Left lung (tissue), 4 donors: ENCODE measurements at regions not wholly inside any gene's neighbourhood (a gene's known extent, or its start where the extent isn't known, plus 50 kb on each side); places are given as distances from the start of the nearest gene placed in this dataset.

Experiments used
- ATAC-seq: fragments of 200-7000 bp; cut with Tn5 transposase; one replicate; pipeline ENCODE4 v1.9.1; 2020; ENCODE audit warnings: moderate library complexity
- DNase-seq, 4 donors: peaks; one replicate each; pipeline ENCODE4 v3.0.0-alpha.2; 2013 to 2020
- H3K27ac ChIP-seq, 2 donors: fragments of 200-600 bp; sonication (generic) in 1 of 2; one replicate each; pipeline versions ENCODE4 v1.5.0 to v1.8.0; 2020 to 2021
- H3K27me3 ChIP-seq, 2 donors: fragments of 200-600 bp; sonication (generic) in 1 of 2; one replicate each; pipeline versions ENCODE4 v1.5.0 to v1.8.0; 2020 to 2021
- H3K36me3 ChIP-seq, 2 donors: fragments of 200-600 bp; sonication (generic) in 1 of 2; one replicate each; pipeline versions ENCODE4 v1.5.0 to v1.8.0; 2020 to 2021
- H3K4me1 ChIP-seq, 2 donors: fragments of 200-600 bp; one replicate each; pipeline ENCODE4 v1.8.0; 2021
- H3K4me3 ChIP-seq, 2 donors: fragments of 200-600 bp; sonication (generic) in 1 of 2; one replicate each; pipeline versions ENCODE4 v1.5.0 to v1.8.0; 2020 to 2021; ENCODE audit warnings: mild to moderate bottlenecking in 1 of 2
- H3K9me3 ChIP-seq, 2 donors: fragments of 200-600 bp; sonication (generic) in 1 of 2; one replicate each; pipeline versions ENCODE4 v1.5.0 to v1.8.0; 2020 to 2021
- intact Hi-C, 2 donors: fragments of 100-400 bp; cut with DNase I; formaldehyde crosslinking; loops; one replicate each; pipeline versions ENCODE4 v1.11.2 to v1.14.2; 2022
- TF ChIP-seq, protein P1 (sequence below), 2 donors: fragments of 200-600 bp; sonication (generic) in 1 of 2; IDR thresholded peaks; one replicate each; pipeline versions ENCODE4 v1.5.0 to v1.8.0; 2021; ENCODE audit warnings: antibody characterized with exemption in 2 of 2
- donor health status: DM: no; HTN: yes; CAD: no.
- donor health status: DM: no; HTN: no; CAD: no.

DNA sequence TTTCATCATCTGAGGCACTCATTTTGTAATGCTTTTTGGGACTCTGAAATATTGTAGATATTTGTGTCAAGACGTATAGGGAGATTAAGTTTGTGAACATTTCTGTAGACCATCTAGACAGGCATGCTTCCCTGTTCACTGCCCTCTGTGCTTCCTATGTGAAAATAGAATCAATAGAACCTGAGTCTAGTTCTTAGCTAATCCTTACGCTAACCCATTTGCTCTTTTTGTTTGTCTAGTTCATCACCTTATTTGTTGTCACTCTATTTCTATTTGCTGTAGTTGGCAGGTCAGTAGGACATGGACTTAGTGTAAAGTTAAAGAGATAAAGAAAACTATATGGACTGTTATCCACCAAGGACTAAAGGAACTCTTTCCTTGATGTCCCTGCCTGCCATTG, 1755.2 kb downstream of the C4orf33 start:
- no peak for DNase-seq
- Histone ChIP-seq H3K4me3 (no peak overlapping the region), H3K4me1 (no peaks in the 10 kb centered on the region), H3K9me3 (peaks cover 0 to 4% of the 10 kb centered on the region in 2 donors), H3K27me3 (no peaks in the 10 kb centered on the region), H3K36me3 (no peaks in the 10 kb centered on the region), H3K27ac (no peak overlapping the region)
- intact Hi-C loops = no loop called here
- ATAC-seq = no peak
- TF ChIP-seq, protein P1, sequence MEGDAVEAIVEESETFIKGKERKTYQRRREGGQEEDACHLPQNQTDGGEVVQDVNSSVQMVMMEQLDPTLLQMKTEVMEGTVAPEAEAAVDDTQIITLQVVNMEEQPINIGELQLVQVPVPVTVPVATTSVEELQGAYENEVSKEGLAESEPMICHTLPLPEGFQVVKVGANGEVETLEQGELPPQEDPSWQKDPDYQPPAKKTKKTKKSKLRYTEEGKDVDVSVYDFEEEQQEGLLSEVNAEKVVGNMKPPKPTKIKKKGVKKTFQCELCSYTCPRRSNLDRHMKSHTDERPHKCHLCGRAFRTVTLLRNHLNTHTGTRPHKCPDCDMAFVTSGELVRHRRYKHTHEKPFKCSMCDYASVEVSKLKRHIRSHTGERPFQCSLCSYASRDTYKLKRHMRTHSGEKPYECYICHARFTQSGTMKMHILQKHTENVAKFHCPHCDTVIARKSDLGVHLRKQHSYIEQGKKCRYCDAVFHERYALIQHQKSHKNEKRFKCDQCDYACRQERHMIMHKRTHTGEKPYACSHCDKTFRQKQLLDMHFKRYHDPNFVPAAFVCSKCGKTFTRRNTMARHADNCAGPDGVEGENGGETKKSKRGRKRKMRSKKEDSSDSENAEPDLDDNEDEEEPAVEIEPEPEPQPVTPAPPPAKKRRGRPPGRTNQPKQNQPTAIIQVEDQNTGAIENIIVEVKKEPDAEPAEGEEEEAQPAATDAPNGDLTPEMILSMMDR (IDR thresholded peaks at IDR 0.05) = no peak

DNA sequence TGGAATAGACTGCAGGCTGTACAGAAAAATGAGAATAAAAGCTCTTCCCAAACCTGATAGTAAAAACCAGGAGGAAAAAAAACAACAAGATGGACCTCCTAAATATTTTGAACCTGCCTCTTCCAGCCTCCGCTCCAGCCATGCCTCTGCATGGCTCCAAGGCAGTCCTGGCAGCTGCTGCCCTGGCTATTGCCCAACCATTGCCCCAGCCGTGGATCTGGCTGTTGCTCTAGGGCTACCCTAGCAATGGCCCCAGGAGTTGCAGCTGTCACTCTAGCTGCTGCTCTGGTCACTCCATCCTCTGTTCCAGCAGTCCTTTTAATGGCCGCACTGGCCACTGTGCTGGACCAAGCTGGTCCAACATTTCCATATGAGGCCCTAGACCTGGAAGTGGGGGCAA, 1756.0 kb downstream of the C4orf33 start:
- no peak for ATAC-seq
- Histone ChIP-seq H3K36me3 (no peaks in the 10 kb centered on the region), H3K27ac (no peak overlapping the region), H3K27me3 (no peaks in the 10 kb centered on the region), H3K4me1 (no peaks in the 10 kb centered on the region), H3K4me3 (no peak overlapping the region), H3K9me3 (peaks cover 0 to 4% of the 10 kb centered on the region in 2 donors)
- DNase-seq = peak in 1 of 4 donors; percentile 10
- intact Hi-C loops = no loop called here
- TF ChIP-seq, protein P1 (IDR thresholded peaks at IDR 0.05) = no peak

DNA sequence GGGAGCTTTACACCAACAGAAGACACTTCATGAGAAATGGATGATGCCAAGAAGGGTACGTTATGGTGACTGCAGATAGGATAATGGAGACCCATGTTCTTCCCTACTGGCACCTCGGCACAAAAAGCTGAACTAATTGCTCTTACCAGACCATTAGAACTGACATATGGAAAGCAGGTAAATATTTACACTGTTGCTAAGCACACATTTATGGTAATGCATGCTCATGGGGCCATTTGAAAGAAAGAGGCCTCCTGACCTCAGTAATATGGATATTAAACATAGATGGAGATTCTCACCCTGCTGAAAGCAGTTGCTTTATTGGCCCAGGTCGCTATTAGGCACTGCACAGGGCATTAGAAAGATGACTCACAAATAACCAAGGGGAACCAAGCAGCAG, 1759.6 kb downstream of the C4orf33 start:
- no peak overlapping the region for H3K4me3 ChIP-seq
- DNase-seq (no peak), ATAC-seq (no peak)
- no peak overlapping the region for H3K27ac ChIP-seq
- no peaks in the 10 kb centered on the region for H3K36me3 ChIP-seq
- TF ChIP-seq, protein P1 (IDR thresholded peaks at IDR 0.05) = no peak
- H3K9me3 ChIP-seq = peaks cover 0 to 4% of the 10 kb centered on the region in 2 donors
- H3K27me3 ChIP-seq = no peaks in the 10 kb centered on the region
- no peaks in the 10 kb centered on the region for H3K4me1 ChIP-seq
- intact Hi-C loops = no loop called here

DNA sequence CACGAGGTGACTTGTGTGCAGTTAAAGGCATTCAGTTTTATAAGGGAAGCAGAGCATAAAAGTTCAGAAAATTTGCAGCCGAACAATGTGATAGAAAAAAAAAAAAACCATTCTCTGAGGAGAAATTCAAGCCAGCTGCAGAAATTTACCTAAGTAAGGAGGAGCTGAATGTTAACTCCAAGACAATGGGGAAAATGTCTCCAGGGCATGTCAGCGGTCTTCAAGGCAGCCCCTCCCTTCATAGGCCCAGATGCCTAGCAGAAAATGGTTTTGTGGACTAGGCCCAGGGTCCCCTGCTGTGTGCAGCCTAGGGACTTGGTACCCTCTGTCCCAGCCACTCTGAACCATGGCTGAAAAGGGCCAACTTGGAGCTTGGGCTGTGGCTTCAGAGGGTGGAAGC, 1764.0 kb downstream of the C4orf33 start:
- ATAC-seq = no peak
- TF ChIP-seq, protein P1 (IDR thresholded peaks at IDR 0.05) = no peak
- Histone ChIP-seq H3K36me3 (no peaks in the 10 kb centered on the region), H3K9me3 (no peaks in the 10 kb centered on the region), H3K4me1 (no peaks in the 10 kb centered on the region), H3K4me3 (no peak overlapping the region), H3K27ac (no peak overlapping the region), H3K27me3 (no peaks in the 10 kb centered on the region)
- intact Hi-C loops = no loop called here
- DNase-seq = no peak

DNA sequence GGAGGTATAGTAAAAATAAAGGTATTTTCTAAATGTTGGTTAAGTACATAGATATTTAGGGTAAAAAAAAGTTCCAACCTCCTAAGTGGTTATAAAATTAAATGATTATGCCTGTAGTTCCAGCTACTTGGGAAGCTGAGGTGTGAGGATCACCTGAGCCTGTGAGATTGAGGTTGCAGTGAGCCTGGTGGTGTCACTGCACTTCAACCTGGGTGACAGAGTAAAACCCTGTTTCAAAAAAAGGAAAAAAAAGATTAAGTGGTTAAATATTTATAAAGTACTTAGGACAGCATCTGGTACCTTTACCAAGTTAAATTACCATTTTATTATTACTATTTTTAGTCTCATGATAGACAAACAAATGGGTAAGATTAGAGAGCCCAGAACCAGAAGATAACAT, 1801.0 kb downstream of the C4orf33 start:
- H3K4me1 ChIP-seq = no peaks in the 10 kb centered on the region
- intact Hi-C loops = no loop called here
- H3K9me3 ChIP-seq = no peaks in the 10 kb centered on the region
- TF ChIP-seq, protein P1 (IDR thresholded peaks at IDR 0.05) = no peak
- H3K27ac ChIP-seq = no peak overlapping the region
- ATAC-seq = no peak
- H3K27me3 ChIP-seq = no peaks in the 10 kb centered on the region
- DNase-seq = no peak
- H3K4me3 ChIP-seq = no peak overlapping the region
- no peaks in the 10 kb centered on the region for H3K36me3 ChIP-seq
